H1 (cell line): ENCODE measurements at regions not wholly inside any gene's neighbourhood (a gene's known extent, or its start where the extent isn't known, plus 50 kb on each side); places are given as distances from the start of the nearest gene placed in this dataset.

ENCODE experiments used
- BCL11A ChIP-seq, 2 experiments: IDR thresholded peaks; one replicate each; pipeline ENCODE4 v1.6.1; 2011; ENCODE audit warnings: low read depth in 2 of 2, low read length in 2 of 2, mild to moderate bottlenecking in 2 of 2
- EP300 ChIP-seq, 2 experiments: IDR thresholded peaks; 1 replicate in 1 of 2; 2 replicates in 1 of 2; pipeline ENCODE4 v1.6.1; 2011 to 2012; ENCODE audit warnings: low read depth in 2 of 2, low read length in 2 of 2, mild to moderate bottlenecking in 2 of 2, borderline replicate concordance in 1 of 2, inconsistent platforms in 1 of 2, moderate library complexity in 1 of 2
- POLR2A ChIP-seq, 2 experiments: IDR thresholded peaks; 1 replicate in 1 of 2; 2 replicates in 1 of 2; pipeline ENCODE4 v1.6.1; 2011; ENCODE audit warnings: low read depth in 2 of 2, low read length in 2 of 2, mild to moderate bottlenecking in 2 of 2; ENCODE audit errors: control extremely low read depth in 1 of 2
- RBBP5 ChIP-seq: IDR thresholded peaks from 2 replicates; pipeline ENCODE4 v1.7.1; 2012; ENCODE audit warnings: low read depth, mild to moderate bottlenecking, inconsistent platforms, low read length, moderate library complexity, borderline replicate concordance
- SAP30 ChIP-seq: fragments of 300-600 bp; sonication (generic); IDR thresholded peaks from 2 replicates; pipeline ENCODE4 v1.7.1; 2012; ENCODE audit warnings: low read length, moderate library complexity, mild to moderate bottlenecking, inconsistent platforms; ENCODE audit not compliant: insufficient read depth, insufficient replicate concordance
- SIRT6 ChIP-seq: IDR thresholded peaks from one replicate; pipeline ENCODE4 v1.7.1; 2012; ENCODE audit warnings: low read length, inconsistent platforms

DNA sequence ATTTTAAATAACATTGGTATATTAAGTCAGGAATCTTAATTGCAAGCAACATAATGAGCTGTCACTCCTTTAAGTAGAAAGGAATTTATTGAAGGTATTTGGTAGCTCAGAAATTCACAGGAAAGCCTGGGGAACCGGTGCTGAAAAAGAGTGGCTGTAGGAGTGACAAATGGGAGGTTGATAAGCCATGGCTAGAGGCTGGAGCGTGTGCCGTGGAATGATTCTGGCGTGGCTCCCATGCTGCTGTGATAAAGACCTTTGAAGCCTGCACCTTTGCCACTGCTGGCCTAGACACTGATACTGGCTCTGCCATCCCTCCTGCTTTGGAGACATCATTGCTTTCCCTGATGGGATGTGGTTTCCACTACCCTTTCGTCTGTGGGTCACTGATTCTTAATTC, 65.7 kb upstream of the ATG10 start (continued):
- TF ChIP-seq EP300 (IDR thresholded peaks at IDR 0.05; ENCODE audit: borderline replicate concordance in 1 of 2, low read depth in 2 of 2, low read length in 2 of 2) (no peak), RBBP5 (no peak), SAP30 (no peak), SIRT6 (no peak), POLR2A (IDR thresholded peaks at IDR 0.05; ENCODE audit: control extremely low read depth in 1 of 2, low read depth in 2 of 2, low read length in 2 of 2) (no peak), BCL11A (IDR thresholded peaks at IDR 0.05; ENCODE audit: low read depth in 2 of 2, low read length in 2 of 2) (no peak)
